VCaP (cell line): ENCODE measurements at regions not wholly inside any gene's neighbourhood (a gene's known extent, or its start where the extent isn't known, plus 50 kb on each side); places are given as distances from the start of the nearest gene placed in this dataset.
"Not testable (repeated sequence)": the region's sequence is repeated elsewhere in the genome, so short reads cannot be mapped to it uniquely, and the experiment has no call there.

Experiments
- H3K27ac ChIP-seq: fragments of 450-650 bp; 2 replicates; pipeline ENCODE4 v1.5.1; 2017
- TF ChIP-seq, protein P1 (sequence below): fragments of 450-650 bp; conservative IDR thresholded peaks from 2 replicates; pipeline ENCODE4 v1.5.1; 2017; ENCODE audit warnings: mild to moderate bottlenecking, moderate library complexity

DNA sequence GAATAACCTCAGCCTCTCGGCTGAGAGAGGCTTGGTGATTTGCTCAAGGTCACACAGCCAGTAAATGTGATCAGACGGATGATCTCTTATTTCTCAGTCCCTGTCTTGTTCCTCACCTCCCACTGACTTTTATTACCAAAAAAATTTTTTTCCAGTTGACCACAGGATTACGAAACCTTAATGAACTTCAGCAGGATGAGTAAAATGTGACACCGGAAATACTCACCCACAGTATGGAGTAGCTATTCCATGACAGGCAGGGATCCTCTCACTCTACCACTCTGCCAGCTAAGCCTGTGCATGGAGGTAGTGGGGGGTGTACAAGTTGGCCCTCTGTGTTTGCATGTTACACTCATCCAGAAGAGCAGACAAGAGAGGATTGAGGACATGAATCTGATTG is 916.4 kb downstream of the UQCRFS1 start:
- TF ChIP-seq, protein P1, sequence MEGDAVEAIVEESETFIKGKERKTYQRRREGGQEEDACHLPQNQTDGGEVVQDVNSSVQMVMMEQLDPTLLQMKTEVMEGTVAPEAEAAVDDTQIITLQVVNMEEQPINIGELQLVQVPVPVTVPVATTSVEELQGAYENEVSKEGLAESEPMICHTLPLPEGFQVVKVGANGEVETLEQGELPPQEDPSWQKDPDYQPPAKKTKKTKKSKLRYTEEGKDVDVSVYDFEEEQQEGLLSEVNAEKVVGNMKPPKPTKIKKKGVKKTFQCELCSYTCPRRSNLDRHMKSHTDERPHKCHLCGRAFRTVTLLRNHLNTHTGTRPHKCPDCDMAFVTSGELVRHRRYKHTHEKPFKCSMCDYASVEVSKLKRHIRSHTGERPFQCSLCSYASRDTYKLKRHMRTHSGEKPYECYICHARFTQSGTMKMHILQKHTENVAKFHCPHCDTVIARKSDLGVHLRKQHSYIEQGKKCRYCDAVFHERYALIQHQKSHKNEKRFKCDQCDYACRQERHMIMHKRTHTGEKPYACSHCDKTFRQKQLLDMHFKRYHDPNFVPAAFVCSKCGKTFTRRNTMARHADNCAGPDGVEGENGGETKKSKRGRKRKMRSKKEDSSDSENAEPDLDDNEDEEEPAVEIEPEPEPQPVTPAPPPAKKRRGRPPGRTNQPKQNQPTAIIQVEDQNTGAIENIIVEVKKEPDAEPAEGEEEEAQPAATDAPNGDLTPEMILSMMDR = no peak
- H3K27ac ChIP-seq = no peak overlapping the region

DNA sequence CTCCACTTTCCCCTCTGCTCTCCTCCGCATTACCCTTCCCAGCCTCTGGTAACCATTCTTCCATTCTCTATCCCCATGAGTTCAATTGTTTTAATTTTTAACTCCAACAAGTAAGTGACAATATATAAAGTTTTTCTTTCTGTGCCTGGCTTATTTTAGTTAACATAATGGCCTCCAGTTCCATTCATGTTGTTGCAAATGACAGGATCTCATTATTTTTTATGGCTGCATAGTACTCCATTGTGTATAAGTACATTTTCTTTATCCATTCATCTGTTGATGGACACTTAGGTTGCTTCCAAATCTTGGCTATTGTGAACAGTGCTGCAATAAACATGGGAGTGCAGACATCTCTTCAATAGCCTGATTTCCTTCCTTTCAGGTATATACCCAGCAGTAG is 918.0 kb downstream of the UQCRFS1 start:
- H3K27ac ChIP-seq = not testable (repeated sequence)

DNA sequence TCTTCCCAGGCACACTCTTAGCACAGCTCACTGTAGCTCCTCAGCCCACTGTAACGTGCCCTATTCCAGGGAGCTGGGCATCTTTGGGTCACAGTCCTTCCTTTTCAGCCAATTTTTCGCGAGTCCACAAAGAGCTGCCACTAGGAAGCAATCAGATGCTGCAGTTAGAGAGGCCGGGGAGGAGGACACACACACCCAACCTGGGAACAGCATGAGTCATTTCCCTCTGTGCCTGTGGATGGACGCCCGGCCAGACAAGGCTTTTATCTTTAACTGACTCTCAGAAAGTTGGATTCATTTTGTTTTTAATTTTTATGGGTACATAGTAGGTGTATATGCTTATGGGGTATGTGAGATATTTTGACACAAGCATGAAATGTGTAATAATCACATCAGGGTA is 918.6 kb downstream of the UQCRFS1 start:
- peak overlapping the region; percentile 99; the same call in 1 of the 2 replicates for H3K27ac ChIP-seq
- TF ChIP-seq, protein P1 = no peak

DNA sequence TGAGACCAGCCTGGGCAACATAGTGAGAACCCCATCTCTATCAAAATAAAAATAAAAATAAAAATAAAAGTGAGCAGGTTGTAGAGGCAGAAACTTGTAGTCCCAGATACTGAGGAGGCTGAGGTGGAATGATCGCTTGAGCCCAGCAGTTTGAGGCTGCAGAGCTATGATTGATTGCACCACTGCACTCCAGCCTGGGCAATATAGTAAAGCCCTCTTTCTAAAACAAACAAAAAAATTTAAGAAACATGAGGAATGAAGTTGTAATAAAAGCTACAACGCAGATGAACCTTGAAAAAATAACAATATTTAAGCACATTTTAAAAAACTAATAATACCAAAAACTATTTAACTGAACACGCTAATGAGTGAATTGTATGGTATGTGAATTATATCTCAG is 919.3 kb downstream of the UQCRFS1 start:
- TF ChIP-seq, protein P1 = no peak
- H3K27ac ChIP-seq = peak overlapping the region; percentile 99

DNA sequence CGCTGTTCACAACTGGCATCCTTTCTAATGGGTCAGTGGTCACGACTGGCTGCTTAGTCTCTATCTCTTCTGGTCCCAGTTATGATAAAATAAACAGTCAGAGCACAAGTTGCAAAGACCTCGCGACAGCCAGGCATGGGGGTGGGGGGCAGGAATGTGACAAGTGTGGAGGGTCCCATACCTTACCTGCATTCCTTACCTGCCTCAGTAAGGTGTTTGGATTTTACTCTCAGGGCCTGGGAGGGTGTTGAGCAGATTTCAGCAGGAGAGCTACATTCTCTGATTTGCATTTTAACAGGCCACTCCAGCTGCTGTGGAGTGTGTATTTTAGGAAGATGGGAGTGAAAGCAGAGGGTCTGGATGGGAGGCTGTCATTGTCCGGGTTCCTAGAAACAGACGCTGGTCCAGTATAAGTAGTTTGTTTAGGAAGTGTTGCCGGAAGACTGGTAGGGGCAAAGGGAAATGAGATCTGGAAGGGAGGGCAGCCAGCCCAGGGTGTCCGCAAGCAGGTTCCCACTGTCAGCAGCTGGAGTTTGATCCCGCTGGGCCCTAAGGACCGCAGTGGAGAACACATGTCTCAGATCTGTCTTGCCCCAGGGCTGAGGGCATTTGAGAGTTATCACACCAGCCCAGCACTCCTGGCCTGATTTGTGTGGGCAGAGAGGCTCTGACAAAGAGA is 920.0 kb downstream of the UQCRFS1 start:
- H3K27ac ChIP-seq = peak overlapping the region; percentile 99
- TF ChIP-seq, protein P1 = no peak

DNA sequence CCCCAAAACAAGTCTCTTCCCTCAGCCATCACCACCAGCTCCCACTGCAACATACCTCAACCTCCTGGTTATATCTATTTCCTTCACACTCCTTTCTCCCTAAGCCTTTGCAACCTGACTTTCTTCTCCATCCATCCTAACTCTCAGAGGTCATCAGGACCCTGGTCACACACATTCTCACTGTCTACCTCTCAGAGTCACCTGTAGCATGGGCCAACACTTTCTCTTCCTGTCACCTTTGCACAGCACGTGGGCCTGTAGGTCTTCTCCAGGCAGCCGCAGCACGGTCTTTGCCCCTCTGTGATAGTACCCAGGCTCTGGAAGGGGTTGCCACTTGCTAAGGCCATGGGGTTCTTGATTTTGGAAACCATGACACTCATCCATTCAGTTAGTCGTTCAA is 921.1 kb downstream of the UQCRFS1 start:
- peak overlapping the region; percentile 99 for H3K27ac ChIP-seq

DNA sequence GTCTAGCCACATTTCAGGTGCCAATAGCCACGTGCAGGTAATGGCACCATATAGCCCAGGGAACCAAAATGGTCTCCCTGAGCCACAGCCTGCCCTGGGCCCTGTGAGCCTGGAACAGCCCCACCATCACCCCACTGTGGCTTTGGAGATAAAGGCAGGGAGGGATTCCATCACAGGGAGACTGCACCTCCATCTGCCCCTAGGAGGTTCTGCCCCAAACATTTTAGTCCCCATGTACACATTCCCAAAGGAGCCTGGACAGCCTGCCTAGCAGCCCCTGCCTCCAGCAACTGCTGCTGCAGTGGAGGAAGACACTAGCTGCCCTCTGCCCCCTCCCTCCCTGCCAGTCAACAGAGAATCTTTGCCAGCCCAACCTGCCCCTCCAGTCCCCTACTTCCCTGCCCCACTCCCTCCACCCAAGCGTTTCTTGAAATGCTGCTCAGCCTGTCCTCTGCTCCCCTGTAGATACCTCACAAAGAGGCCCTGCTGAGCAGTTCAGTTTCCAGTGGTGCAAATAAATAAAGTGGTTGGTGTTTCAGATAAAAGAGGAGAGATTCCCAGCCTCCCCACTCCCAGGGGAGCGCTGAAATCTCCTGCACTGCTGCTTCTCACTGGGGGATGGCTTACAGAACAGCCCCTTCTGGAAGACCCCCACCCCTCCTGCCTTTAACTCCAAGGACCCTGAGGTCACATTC is 921.8 kb downstream of the UQCRFS1 start:
- peak overlapping the region; percentile 99 for H3K27ac ChIP-seq
- TF ChIP-seq, protein P1 = no peak

More for the DNA sequence above, 921.1 kb downstream of the UQCRFS1 start:
- TF ChIP-seq, protein P1 = no peak
